Adipocyte (in vitro differentiated cells): ENCODE measurements at regions not wholly inside any gene's neighbourhood (a gene's known extent, or its start where the extent isn't known, plus 50 kb on each side); places are given as distances from the start of the nearest gene placed in this dataset.
"Not testable (repeated sequence)": the region's sequence is repeated elsewhere in the genome, so short reads cannot be mapped to it uniquely, and the experiment has no call there.

Experiments used
- DNase-seq: peaks from one replicate; pipeline ENCODE4 v3.0.0-alpha.2; 2015; ENCODE audit warnings: low read depth
- H3K27me3 ChIP-seq: replicated peaks from 2 replicates; pipeline ENCODE4 v1.7.0; 2013; ENCODE audit warnings: mild to moderate bottlenecking, low read length, moderate library complexity; ENCODE audit not compliant: control insufficient read depth, insufficient read depth
- H3K36me3 ChIP-seq: 2 replicates; pipeline ENCODE4 v1.7.0; 2013; ENCODE audit warnings: low read length, mild to moderate bottlenecking, moderate library complexity; ENCODE audit not compliant: control insufficient read depth, insufficient read depth, severe bottlenecking
- H3K4me1 ChIP-seq: 2 replicates; pipeline ENCODE4 v1.7.0; 2013; ENCODE audit warnings: mild to moderate bottlenecking, low read length, moderate library complexity; ENCODE audit not compliant: control insufficient read depth, insufficient read depth
- H3K4me3 ChIP-seq: 2 replicates; pipeline ENCODE4 v1.7.0; 2013; ENCODE audit warnings: mild to moderate bottlenecking, low read length, moderate library complexity
- H3K9ac ChIP-seq: 2 replicates; pipeline ENCODE4 v1.7.0; 2013; ENCODE audit warnings: mild to moderate bottlenecking, low read length, moderate library complexity
- H3K9me3 ChIP-seq: 2 replicates; pipeline ENCODE4 v1.7.0; 2013; ENCODE audit warnings: mild to moderate bottlenecking, low read length, moderate library complexity; ENCODE audit not compliant: control insufficient read depth

DNA sequence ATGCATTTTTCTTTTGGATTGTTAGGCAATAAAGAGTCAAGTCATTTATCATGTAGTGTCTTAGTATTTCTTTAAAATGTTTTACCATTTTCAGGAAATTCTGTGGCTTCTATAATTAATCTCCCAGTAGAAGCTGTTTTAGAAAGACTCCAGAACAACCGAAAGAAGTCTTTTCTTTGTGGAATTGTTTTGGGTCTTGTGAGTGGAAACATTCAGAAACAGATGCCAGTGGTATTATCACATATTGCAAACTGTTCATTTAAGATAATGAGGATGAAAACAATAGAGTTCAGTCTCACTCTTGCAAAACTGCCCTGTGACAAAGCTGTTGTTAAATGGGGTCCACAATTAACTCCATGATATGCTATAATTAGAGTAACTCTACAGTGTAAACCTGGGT lies 211.2 kb upstream of the KIT start:
- Histone ChIP-seq H3K4me1 (peaks cover 13% of the 10 kb centered on the region), H3K9me3 (peaks cover 14% of the 10 kb centered on the region), H3K9ac (no peak overlapping the region), H3K36me3 (no peaks in the 10 kb centered on the region), H3K27me3 (no peaks in the 10 kb centered on the region), H3K4me3 (no peak overlapping the region)
- DNase-seq, result no peak

DNA sequence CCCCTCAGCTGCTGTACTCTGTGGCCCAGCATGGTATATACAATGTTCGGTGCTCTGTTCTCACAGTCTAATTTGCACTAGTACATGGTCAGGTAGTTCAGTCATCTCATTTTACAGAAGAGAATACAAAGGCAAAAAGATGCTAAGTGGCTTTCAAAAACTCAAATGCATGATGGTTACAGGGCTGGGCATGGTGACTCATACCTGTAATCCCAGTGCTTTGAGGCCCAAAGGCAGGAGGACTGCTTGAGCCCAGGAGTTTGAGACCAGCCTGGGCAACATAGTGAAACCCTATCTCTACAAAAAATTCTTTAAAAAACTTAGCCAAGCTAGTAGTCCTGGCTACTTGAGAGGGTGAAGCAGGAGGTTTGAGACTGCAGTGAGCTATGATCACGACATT lies 210.5 kb upstream of the KIT start:
- H3K4me1 ChIP-seq, result peaks cover 13% of the 10 kb centered on the region
- H3K9ac ChIP-seq, result no peak overlapping the region
- H3K36me3 ChIP-seq, result no peaks in the 10 kb centered on the region
- peaks cover 17% of the 10 kb centered on the region for H3K9me3 ChIP-seq
- DNase-seq, result peak; percentile 7
- no peak overlapping the region for H3K4me3 ChIP-seq
- peaks cover 5% of the 10 kb centered on the region for H3K27me3 ChIP-seq

DNA sequence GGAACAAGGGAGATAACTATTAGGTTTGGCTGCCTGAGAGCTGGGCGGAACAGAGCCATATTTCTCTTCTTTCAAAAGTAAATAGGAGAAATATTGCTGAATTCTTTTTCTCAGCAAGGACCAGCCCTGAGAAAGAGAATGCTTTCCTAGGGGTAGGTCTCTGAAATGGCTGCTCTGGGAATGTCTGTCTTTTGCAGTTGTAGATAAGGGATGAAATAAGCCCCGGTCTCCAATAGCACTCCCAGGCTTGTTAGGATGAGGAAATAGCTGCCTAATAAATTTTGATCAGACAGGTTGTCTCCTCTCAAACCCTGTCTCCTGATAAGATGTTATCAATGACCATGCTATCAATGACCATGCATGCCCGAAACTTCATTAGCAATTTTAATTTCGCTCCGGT lies 207.8 kb upstream of the KIT start:
- Histone ChIP-seq H3K27me3 (peaks cover 9% of the 10 kb centered on the region), H3K4me3 (no peak overlapping the region), H3K9me3 (peaks cover 17% of the 10 kb centered on the region), H3K9ac (no peak overlapping the region), H3K4me1 (peaks cover 13% of the 10 kb centered on the region), H3K36me3 (no peaks in the 10 kb centered on the region)
- no peak for DNase-seq

DNA sequence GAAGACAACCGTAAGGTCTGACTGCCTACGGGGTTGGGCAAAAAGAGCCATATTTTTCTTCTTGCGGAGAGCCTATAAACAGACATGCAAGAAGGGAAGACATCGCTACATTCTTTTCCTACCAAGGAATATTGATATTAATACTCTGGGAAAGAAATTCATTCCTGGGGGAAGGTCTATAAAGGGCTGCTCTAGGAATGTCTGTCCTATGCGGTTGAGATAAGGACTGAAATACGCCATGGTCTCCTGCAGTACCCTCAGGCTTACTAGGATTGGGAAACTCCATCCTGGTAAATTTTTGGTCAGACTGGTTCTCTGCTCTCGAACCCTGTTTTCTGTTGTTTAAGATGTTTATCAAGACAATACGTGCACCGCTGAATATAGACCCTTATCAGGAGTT lies 190.8 kb upstream of the KIT start:
- DNase-seq, H3K4me1 ChIP-seq, H3K36me3 ChIP-seq, H3K9ac ChIP-seq, H3K4me3 ChIP-seq, H3K27me3 ChIP-seq: not testable (repeated sequence)
- peaks cover 31% of the 10 kb centered on the region for H3K9me3 ChIP-seq

DNA sequence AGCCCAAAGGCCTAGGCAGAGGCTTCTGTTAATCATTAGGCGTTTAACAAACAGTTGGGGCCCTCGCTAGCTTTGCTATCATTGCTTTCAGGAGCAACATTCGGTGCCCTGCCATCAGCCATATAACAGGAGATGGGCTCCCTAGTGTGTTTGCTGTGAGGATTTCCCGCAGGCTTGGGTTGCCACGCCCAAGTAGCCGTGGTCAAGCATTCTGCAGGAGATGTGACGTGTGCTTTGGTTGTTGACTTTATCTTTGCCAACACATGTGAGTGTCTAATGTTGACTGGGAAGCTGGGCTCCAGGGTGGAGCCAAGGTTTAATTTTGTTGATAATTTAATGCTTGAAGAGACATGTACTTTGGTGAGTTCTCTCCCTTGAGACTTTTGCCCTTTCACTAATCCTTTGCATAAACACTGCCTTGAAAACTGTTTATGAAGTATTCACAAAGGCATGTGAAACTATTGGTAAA lies 184.6 kb upstream of the KIT start:
- DNase-seq, result peak; percentile 42
- H3K9ac ChIP-seq, result no peak overlapping the region
- no peaks in the 10 kb centered on the region for H3K4me1 ChIP-seq
- peaks cover 9% of the 10 kb centered on the region for H3K9me3 ChIP-seq
- H3K36me3 ChIP-seq, result no peaks in the 10 kb centered on the region
- no peaks in the 10 kb centered on the region for H3K27me3 ChIP-seq
- no peak overlapping the region for H3K4me3 ChIP-seq

DNA sequence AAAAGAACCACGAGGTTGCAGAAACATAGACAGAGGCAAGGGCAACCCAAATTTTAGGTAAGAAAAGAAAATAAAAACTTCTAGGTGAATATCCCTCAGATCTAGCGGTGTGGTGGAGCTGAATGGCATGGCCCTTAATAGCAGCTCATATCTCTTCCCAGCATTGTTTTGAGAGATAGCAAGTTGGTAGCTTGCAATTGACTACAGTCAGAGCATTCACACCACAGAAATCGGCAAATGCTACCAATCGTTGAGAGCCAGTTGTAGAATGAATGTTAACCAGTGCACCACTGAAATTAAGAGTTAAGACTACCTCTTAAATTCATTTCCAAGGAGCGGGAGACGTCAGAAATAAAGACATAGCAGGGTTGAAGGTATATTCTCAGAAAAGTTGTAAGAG lies 184.0 kb upstream of the KIT start:
- Histone ChIP-seq H3K9ac (no peak overlapping the region), H3K36me3 (no peaks in the 10 kb centered on the region), H3K4me1 (no peaks in the 10 kb centered on the region), H3K9me3 (peaks cover 2% of the 10 kb centered on the region), H3K4me3 (no peak overlapping the region), H3K27me3 (no peaks in the 10 kb centered on the region)
- DNase-seq, result no peak

DNA sequence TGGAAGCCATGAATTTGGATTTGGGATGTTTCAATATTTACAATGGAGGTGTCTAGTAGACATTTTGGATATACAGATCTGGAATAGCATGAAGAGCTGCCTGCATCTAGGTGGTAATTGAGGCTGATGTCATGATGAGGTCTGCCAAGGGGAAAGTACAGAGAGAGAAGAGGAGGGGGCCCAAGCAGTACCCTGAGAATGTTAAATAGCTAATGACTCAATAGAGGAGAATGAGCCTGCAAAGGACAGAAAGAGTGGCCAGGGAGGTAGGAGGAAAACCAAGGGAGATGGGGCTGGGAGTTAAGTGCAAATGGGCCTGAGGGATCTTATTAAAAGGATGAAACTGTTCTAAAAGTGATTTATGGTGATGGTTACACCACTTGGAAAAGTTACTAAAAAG lies 182.2 kb upstream of the KIT start:
- no peak overlapping the region for H3K9ac ChIP-seq
- DNase-seq, result no peak
- H3K9me3 ChIP-seq, result peaks cover 15% of the 10 kb centered on the region
- H3K4me3 ChIP-seq, result no peak overlapping the region
- no peaks in the 10 kb centered on the region for H3K4me1 ChIP-seq
- no peaks in the 10 kb centered on the region for H3K27me3 ChIP-seq
- no peaks in the 10 kb centered on the region for H3K36me3 ChIP-seq

DNA sequence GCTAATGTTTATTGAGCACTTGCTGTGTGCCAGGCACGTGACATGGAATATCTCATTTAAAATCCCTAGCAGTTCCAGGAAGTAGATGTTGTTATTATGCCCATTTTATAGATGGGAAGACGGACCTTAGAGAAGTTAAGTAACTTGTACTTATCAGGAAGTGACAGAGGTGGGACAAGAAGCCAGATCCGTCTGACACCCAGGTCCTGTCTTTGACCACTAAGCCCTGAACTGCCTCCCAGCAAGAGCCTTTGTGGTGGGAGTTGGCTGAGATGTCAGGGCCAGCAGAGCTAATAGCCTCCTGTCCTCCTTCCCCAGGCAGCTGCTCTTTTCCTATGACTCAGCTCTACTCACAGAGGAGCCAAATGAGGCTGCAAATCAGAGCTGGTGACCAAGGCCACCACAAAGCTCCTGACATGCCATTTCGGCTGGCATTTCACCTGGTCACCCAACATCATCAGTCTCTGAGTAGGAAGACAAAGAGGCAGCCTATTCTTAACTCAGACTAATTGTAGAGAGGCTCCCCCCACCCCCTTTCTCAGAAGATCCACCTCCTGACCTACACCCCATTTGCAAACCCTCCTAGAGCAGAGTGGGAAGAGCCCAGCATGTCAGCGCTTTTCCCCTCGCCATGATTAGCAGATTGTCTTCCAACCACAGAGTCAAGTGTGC lies 175.1 kb upstream of the KIT start:
- H3K4me3 ChIP-seq, result no peak overlapping the region
- peak; percentile 13 for DNase-seq
- H3K4me1 ChIP-seq, result no peaks in the 10 kb centered on the region
- H3K36me3 ChIP-seq, result no peaks in the 10 kb centered on the region
- no peak overlapping the region for H3K9ac ChIP-seq
- peaks cover 4% of the 10 kb centered on the region for H3K27me3 ChIP-seq
- H3K9me3 ChIP-seq, result peaks cover 15% of the 10 kb centered on the region

DNA sequence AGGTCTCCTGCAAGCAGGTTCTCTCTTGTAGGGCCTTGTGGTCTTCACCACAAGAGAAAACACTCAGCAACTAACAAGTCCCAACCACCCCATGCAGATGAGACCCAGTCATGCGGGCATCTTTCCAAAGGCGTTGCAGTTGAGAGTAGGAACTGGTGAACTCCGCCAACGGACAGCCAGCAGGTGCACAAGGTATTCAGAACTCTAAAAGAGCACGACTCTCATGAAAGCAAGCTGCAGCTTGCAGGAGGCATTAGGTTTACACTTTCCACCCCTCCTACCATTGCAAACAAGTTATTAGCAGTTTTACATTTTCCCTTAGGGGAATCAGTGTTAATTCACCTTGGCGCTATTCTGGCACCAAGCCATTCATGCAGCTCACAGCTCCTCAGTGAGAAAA lies 173.4 kb upstream of the KIT start:
- Histone ChIP-seq H3K9me3 (peaks cover 9% of the 10 kb centered on the region), H3K4me3 (no peak overlapping the region), H3K9ac (no peak overlapping the region), H3K36me3 (no peaks in the 10 kb centered on the region), H3K4me1 (no peaks in the 10 kb centered on the region), H3K27me3 (peaks cover 4% of the 10 kb centered on the region)
- no peak for DNase-seq

DNA sequence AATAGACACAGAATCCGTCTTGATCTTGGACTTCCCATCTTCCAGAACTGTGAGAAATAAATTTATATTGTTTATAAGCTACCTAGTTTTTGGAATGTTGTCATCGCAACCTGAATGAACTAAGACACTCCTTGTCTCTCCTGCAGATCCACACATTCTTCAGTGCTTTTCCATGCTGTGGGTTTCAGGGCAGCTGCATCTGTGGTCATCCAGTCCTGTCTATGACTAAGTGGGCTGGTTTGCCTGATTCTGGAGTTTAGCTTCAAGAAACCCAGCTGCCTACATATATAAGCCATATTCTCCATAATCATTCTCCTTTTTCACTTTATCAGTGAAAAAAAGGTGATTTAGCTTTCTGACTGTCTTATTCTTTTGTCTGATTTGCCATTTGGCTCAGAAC lies 170.3 kb upstream of the KIT start:
- H3K36me3 ChIP-seq, result no peaks in the 10 kb centered on the region
- peaks cover 4% of the 10 kb centered on the region for H3K27me3 ChIP-seq
- no peak overlapping the region for H3K9ac ChIP-seq
- no peak overlapping the region for H3K4me3 ChIP-seq
- no peak for DNase-seq
- H3K9me3 ChIP-seq, result no peaks in the 10 kb centered on the region
- H3K4me1 ChIP-seq, result no peaks in the 10 kb centered on the region

DNA sequence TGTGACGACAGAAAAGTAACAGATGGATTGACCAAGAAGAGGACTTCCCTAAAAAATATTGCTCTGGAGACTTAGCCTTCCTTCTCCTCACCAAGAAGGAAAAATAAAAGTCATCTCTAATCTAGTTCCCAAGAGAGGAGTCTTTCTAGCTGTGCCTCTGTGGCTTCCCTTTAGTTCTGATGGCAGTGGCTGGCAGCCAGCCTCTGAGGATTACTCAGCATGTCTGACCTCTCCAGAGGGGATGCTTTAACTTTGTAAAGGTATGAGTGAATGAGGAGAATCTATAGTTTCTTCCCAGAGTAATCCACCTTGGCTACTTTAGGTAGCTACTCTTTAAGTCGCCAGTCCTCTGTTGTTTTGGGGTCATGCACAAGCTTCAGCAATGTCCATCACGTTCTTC lies 163.9 kb upstream of the KIT start:
- no peak for DNase-seq
- Histone ChIP-seq H3K36me3 (no peaks in the 10 kb centered on the region), H3K27me3 (no peaks in the 10 kb centered on the region), H3K4me1 (peaks cover 5% of the 10 kb centered on the region), H3K9me3 (no peaks in the 10 kb centered on the region), H3K4me3 (no peak overlapping the region), H3K9ac (no peak overlapping the region)

DNA sequence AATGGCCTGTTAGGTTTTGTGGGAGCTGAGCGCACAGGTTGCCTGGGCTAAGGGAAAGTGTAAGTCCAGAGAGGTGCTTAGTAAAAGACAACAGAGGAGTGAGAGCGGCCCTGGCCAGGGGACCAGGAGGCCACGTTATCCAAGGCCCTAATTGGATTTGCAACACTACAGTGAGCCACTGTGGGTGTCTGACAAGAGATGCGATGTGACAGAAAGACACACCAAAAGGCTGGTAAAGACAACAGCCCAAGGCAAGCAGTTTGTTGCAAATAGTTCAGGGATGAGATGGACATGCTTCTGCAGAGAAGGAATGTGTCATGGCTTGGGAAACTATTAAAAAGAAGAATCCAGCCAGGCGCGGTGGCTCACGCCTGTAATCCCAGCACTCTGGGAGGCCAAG lies 162.7 kb upstream of the KIT start:
- no peaks in the 10 kb centered on the region for H3K27me3 ChIP-seq
- no peak overlapping the region for H3K9ac ChIP-seq
- peak; percentile 36 for DNase-seq
- no peak overlapping the region for H3K4me3 ChIP-seq
- H3K4me1 ChIP-seq, result peaks cover 14% of the 10 kb centered on the region
- no peaks in the 10 kb centered on the region for H3K9me3 ChIP-seq
- H3K36me3 ChIP-seq, result no peaks in the 10 kb centered on the region
